CD4-positive, alpha-beta T cell (primary cell): ENCODE measurements at regions not wholly inside any gene's neighbourhood (a gene's known extent, or its start where the extent isn't known, plus 50 kb on each side); places are given as distances from the start of the nearest gene placed in this dataset.

Experiments used
- ATAC-seq: fragments of 200-7000 bp; cut with Tn5 transposase; one replicate; pipeline ENCODE4 v1.10.0; 2022; ENCODE audit warnings: mild to moderate bottlenecking; ENCODE audit not compliant: poor library complexity
- CTCF ChIA-PET: fragments of 350-600 bp; sonication (Branson Sonifier 250); formaldehyde crosslinking; loops from one replicate; lab custom pipeline; 2021; ENCODE audit warnings: antibody characterized with exemption, inconsistent platforms; lab: Charles Lee
- POLR2A ChIA-PET: fragments of 350-600 bp; sonication (Branson Sonifier 250); formaldehyde crosslinking; loops from one replicate; lab custom pipeline; 2021; ENCODE audit warnings: antibody characterized with exemption, inconsistent platforms; lab: Charles Lee
- DNase-seq, 14 experiments: peaks; one replicate each; pipeline ENCODE4 v3.0.0-alpha.2; 2013 to 2020; ENCODE audit warnings: mixed read lengths in 2 of 14
- H3K27ac ChIP-seq, 2 donors: one replicate each; pipeline versions ENCODE4 v1.5.1 to v1.7.0; 2013; ENCODE audit warnings: low read length in 2 of 2, low read depth in 1 of 2, mild to moderate bottlenecking in 1 of 2
- H3K27me3 ChIP-seq, 2 experiments: 1 replicate in 1 of 2; 2 replicates in 1 of 2; pipeline versions ENCODE4 v1.6.1 to v1.7.0; 2013; ENCODE audit warnings: low read length in 2 of 2, control low read depth in 1 of 2, mild to moderate bottlenecking in 1 of 2, moderate library complexity in 1 of 2; ENCODE audit not compliant: insufficient read depth in 2 of 2, control insufficient read depth in 1 of 2
- H3K36me3 ChIP-seq: one replicate; pipeline ENCODE4 v1.6.1; 2013; ENCODE audit warnings: low read length, control low read depth; ENCODE audit not compliant: insufficient read depth
- H3K4me1 ChIP-seq: one replicate; pipeline ENCODE4 v1.6.1; 2013; ENCODE audit warnings: low read length, control low read depth; ENCODE audit not compliant: insufficient read depth
- H3K4me3 ChIP-seq: one replicate; pipeline ENCODE4 v1.5.1; 2013; ENCODE audit warnings: mild to moderate bottlenecking, low read length, moderate library complexity
- H3K9me3 ChIP-seq, 2 experiments: 1 replicate in 1 of 2; 2 replicates in 1 of 2; pipeline versions ENCODE4 v1.6.1 to v1.7.0; 2013; ENCODE audit warnings: low read length in 2 of 2, mild to moderate bottlenecking in 2 of 2, control low read depth in 1 of 2, moderate library complexity in 1 of 2; ENCODE audit not compliant: control insufficient read depth in 1 of 2, insufficient read depth in 1 of 2
- H3K27ac Mint-ChIP-seq: one replicate; pipeline ENCODE4 v1.8.0; 2020; ENCODE audit warnings: mixed read lengths
- H3K27me3 Mint-ChIP-seq: one replicate; pipeline ENCODE4 v1.8.0; 2021; ENCODE audit warnings: mixed read lengths
- H3K36me3 Mint-ChIP-seq: one replicate; pipeline ENCODE4 v1.8.0; 2021; ENCODE audit warnings: low read depth, mixed read lengths
- H3K4me1 Mint-ChIP-seq: one replicate; pipeline ENCODE4 v1.8.0; 2021; ENCODE audit warnings: low read depth, mixed read lengths
- H3K4me3 Mint-ChIP-seq: one replicate; pipeline ENCODE4 v1.8.0; 2020; ENCODE audit warnings: mild to moderate bottlenecking, mixed read lengths
- H3K9me3 Mint-ChIP-seq: one replicate; pipeline ENCODE4 v1.8.0; 2020; ENCODE audit warnings: mixed read lengths
- CTCF ChIP-seq: fragments of 200-600 bp; IDR thresholded peaks from one replicate; pipeline ENCODE4 v1.8.0; 2022; ENCODE audit warnings: antibody characterized with exemption, mild to moderate bottlenecking
- intact Hi-C, 2 experiments: fragments of 100-400 bp; cut with DNase I in 1 of 2; cut with micrococcal nuclease in 1 of 2; formaldehyde crosslinking; loops; one replicate each; pipeline versions ENCODE4 v1.15.1 to v1.9.0; 2023 to 2025; cut with DNase I, micrococcal nuclease

- Mint-ChIP-seq H3K36me3 (no peaks in the 10 kb centered on the region), H3K4me3 (no peak overlapping the region), H3K27ac (no peak overlapping the region), H3K27me3 (peaks cover 5% of the 10 kb centered on the region), H3K4me1 (no peaks in the 10 kb centered on the region), H3K9me3 (no peaks in the 10 kb centered on the region)
- Histone ChIP-seq H3K4me3 (no peak overlapping the region), H3K27me3 (no peaks in the 10 kb centered on the region), H3K27ac (no peak overlapping the region), H3K4me1 (no peaks in the 10 kb centered on the region), H3K36me3 (no peaks in the 10 kb centered on the region), H3K9me3 (no peaks in the 10 kb centered on the region)
- no peak for DNase-seq
- intact Hi-C loops = no loop called here
- ATAC-seq = no peak
- ChIA-PET CTCF (interaction anchor here (0.5 kb wide), 1 partner anchor 93 kb away, joined by 3 read pairs; no protein-coding TSS in a partner anchor), POLR2A (no interaction called here)
- TF ChIP-seq CTCF = no peak
These were observed 193.2 kb downstream of the MBD2 start for GRCh38 chr18:54031243-54031642.

DNA sequence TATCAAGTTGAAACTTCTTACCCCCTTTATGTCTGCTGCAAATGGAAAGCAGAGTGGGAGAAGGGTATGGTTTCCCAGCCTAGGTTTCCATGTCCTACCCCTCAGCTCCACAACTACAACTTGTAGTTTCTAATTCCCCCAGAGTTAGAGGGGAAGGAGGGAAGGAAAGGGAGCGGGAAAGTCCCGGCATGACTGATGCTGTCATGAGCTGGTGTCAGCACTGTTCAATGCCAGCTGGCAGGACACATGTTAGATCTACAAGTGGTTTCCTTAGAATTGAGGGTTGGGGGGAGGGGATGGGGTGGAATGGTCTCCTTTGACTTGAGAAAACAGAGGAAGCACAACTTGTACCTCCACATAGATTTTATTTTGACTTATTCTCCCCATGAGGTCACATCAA is 194.0 kb downstream of the MBD2 start:
- Mint-ChIP-seq H3K9me3 (no peaks in the 10 kb centered on the region), H3K27me3 (peaks cover 5% of the 10 kb centered on the region), H3K36me3 (no peaks in the 10 kb centered on the region), H3K27ac (no peak overlapping the region), H3K4me1 (no peaks in the 10 kb centered on the region), H3K4me3 (no peak overlapping the region)
- Histone ChIP-seq H3K27ac (no peak overlapping the region), H3K36me3 (no peaks in the 10 kb centered on the region), H3K27me3 (no peaks in the 10 kb centered on the region), H3K4me1 (no peaks in the 10 kb centered on the region), H3K4me3 (no peak overlapping the region), H3K9me3 (no peaks in the 10 kb centered on the region)
- intact Hi-C loops = no loop called here
- DNase-seq (no peak), ATAC-seq (no peak)
- ChIA-PET CTCF (no interaction called here), POLR2A (no interaction called here)
- TF ChIP-seq CTCF = no peak

DNA sequence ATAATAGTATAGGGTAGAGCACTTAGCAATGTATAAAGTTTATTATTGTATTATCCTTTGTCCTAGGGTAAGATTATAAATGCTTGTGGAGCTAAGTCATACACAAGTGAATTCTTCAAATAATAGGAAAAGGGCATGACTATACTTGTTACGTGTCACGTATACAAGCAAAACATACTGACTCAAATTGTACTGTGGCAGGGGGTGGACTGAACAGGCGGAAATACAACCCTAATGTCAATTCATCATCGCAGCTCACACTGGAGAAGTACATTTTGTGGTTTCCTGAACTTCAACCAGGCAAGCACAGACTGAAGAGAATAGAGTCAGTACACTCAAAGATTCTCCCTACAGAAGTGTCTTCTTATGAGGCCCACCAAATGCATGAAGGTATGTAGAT is 201.0 kb downstream of the MBD2 start:
- H3K27ac ChIP-seq = no peak overlapping the region
- DNase-seq (no peak), ATAC-seq (no peak)
- TF ChIP-seq CTCF = no peak
- Mint-ChIP-seq H3K27me3 (peaks cover 5% of the 10 kb centered on the region), H3K9me3 (no peaks in the 10 kb centered on the region), H3K27ac (no peak overlapping the region), H3K4me3 (no peak overlapping the region), H3K36me3 (no peaks in the 10 kb centered on the region), H3K4me1 (no peaks in the 10 kb centered on the region)
- ChIA-PET POLR2A (no interaction called here), CTCF (no interaction called here)
- intact Hi-C loops = no loop called here
- no peaks in the 10 kb centered on the region for H3K9me3 ChIP-seq
- H3K27me3 ChIP-seq = no peaks in the 10 kb centered on the region
- H3K4me3 ChIP-seq = no peak overlapping the region
- no peaks in the 10 kb centered on the region for H3K36me3 ChIP-seq
- H3K4me1 ChIP-seq = no peaks in the 10 kb centered on the region
